ENCODE measurements at regions not wholly inside any gene's neighbourhood (a gene's known extent, or its start where the extent isn't known, plus 50 kb on each side); places are given as distances from the start of the nearest gene placed in this dataset.
"Not testable (repeated sequence)": the region's sequence is repeated elsewhere in the genome, so short reads cannot be mapped to it uniquely, and the experiment has no call there.

DNA sequence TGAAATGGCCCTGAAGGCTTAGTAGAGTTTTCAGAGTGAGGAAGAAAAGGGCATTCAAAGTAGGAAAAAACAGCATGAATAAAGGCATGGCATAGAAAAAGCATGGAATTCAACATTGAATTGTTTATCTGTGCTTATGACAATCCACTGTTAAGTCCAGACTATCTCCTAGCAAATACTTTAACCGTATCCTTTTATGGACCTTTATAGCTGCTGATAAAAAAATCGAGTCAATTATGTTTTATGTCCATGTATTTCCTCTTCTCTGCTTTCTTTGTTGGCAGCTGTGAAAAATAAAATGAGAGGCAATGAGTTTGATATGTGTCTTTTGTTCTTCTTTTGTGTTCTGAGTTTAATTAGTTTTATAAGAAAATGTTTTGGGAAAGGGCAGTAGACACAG, 70.4 kb downstream of the TDRD15 start:
- TF ChIP-seq, protein P1, sequence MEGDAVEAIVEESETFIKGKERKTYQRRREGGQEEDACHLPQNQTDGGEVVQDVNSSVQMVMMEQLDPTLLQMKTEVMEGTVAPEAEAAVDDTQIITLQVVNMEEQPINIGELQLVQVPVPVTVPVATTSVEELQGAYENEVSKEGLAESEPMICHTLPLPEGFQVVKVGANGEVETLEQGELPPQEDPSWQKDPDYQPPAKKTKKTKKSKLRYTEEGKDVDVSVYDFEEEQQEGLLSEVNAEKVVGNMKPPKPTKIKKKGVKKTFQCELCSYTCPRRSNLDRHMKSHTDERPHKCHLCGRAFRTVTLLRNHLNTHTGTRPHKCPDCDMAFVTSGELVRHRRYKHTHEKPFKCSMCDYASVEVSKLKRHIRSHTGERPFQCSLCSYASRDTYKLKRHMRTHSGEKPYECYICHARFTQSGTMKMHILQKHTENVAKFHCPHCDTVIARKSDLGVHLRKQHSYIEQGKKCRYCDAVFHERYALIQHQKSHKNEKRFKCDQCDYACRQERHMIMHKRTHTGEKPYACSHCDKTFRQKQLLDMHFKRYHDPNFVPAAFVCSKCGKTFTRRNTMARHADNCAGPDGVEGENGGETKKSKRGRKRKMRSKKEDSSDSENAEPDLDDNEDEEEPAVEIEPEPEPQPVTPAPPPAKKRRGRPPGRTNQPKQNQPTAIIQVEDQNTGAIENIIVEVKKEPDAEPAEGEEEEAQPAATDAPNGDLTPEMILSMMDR (IDR thresholded peaks at IDR 0.05; ENCODE audit: low read depth, low read length, missing control alignments) = no peak
- DNase-seq (ENCODE audit: extremely low read depth, low read depth) = no peak
- H3K4me3 ChIP-seq (replicated peaks; ENCODE audit: low read depth, low read length) = no peak overlapping the region

DNA sequence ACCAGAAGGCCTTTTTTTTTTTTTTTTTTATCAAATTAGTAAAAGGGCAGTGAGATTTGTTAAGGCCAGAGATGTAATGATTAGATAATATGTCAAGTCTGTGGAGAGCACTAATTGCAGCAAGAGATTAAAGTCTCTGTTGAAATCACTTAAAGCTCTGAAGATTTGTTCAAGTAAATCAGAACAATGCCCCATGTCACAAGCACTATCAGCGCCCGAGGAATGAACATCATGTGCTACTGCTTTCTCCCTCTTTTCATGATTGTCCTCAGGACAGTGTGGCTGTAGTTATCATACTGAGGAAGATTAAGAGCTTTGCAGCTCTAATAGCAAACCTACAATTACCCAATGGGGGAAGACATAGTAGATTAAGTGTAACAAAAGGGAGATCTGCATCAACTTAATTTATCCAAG, 71.1 kb downstream of the TDRD15 start:
- TF ChIP-seq, protein P1 (IDR thresholded peaks at IDR 0.05; ENCODE audit: low read depth, low read length, missing control alignments) = no peak
- no peak for DNase-seq (ENCODE audit: extremely low read depth, low read depth)
- no peak overlapping the region for H3K4me3 ChIP-seq (replicated peaks; ENCODE audit: low read depth, low read length)

DNA sequence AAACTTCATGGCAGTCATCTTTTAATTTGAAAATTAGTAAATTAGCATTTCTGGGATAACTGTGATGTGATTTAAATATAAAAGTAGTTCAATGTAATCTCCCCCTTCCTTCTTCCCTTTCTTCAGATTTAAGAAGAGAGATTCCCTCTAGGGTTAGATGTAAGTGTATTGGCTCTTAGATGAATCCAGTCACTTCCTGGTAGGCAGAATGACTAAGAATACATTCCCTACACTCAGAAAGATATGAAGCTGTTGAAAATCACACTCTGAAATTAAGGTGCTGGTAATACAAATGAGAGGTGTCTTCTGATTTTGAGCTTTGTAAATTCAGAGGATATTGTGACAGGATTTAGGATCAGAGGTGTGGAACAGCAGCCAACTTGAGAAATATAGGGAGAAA, 71.6 kb downstream of the TDRD15 start:
- H3K4me3 ChIP-seq (replicated peaks; ENCODE audit: low read depth, low read length) = no peak overlapping the region
- TF ChIP-seq, protein P1 (IDR thresholded peaks at IDR 0.05; ENCODE audit: low read depth, low read length, missing control alignments) = no peak
- no peak for DNase-seq (ENCODE audit: extremely low read depth, low read depth)

DNA sequence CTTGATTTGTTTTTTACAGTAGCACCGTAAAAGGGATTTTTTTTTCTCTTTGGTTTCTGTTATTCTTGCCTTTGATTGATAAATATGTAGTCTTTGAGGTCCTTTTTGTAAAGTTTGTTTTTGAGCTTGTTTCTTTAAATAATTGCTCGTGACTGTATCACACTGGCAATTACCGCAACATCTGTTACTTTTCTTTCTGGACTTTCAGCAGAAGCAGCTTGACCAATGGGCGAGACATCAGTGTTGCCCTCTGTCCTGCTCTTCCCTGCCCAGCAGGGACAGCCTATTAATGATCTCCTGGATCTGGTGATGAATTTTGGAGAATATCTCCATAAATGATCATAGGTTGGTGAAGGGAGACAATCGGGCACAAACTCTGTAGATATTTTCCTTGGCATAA, 74.9 kb downstream of the TDRD15 start:
- no peak for DNase-seq (ENCODE audit: extremely low read depth, low read depth)
- TF ChIP-seq, protein P1 (IDR thresholded peaks at IDR 0.05; ENCODE audit: low read depth, low read length, missing control alignments) = no peak
- no peak overlapping the region for H3K4me3 ChIP-seq (replicated peaks; ENCODE audit: low read depth, low read length)

DNA sequence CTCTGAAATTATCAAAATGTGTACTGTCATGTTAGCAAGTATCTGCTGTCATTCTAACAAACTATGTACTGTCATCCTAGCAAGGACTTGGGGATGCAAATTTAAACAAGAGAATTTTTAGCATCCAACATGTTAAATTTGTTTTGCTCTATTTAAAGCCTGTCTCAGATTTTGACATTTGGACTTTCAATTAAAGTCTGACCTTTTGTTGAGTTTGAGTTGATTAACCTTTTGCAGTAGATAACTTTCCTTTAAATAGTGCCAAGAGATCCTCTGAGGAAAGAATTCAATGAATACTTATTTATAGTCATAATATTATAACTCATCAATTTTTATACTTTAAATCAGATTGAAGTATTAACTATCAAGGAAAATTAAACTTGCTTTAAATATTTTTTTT, 80.2 kb downstream of the TDRD15 start:
- TF ChIP-seq, protein P1 (IDR thresholded peaks at IDR 0.05; ENCODE audit: low read depth, low read length, missing control alignments) = no peak
- H3K4me3 ChIP-seq (replicated peaks; ENCODE audit: low read depth, low read length) = no peak overlapping the region
- no peak for DNase-seq (ENCODE audit: extremely low read depth, low read depth)

DNA sequence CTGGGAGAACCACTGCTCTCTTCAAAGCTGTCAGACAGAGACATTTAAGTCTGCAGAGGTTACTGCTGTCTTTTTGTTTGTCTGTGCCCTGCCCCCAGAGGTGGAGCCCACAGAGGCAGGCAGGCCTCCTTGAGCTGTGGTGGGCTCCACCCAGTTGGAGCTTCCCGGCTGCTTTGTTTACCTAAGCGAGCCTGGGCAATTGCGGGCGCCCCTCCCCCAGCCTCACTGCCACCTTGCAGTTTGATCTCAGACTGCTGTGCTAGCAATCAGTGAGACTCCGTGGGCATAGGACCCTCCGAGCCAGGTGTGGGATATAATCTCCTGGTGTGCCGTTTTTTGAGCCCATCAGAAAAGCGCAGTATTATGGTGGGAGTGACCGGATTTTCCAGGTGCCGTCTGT, 90.3 kb downstream of the TDRD15 start:
- not testable (repeated sequence) for H3K4me3 ChIP-seq (replicated peaks; ENCODE audit: low read depth, low read length); DNase-seq (ENCODE audit: extremely low read depth, low read depth)

DNA sequence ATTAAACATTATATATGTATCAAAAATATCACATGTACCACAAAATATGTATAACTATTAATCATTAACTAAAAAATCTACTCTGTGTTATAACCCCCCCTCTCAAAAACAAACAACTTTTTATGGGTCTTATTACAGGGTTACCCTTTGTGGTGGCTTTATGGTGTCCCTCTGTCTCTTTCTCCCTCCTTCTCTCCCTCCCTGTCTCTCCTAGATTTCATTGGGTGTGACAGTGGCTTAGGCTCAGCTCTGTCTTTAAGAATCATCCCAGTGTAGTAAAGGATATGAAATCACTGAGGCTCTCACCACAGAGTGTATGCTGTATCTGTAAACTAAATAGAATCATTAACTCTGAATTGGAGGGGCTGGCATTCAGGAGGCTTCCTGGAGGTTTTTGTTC, 93.7 kb downstream of the TDRD15 start:
- no peak for DNase-seq (ENCODE audit: extremely low read depth, low read depth)
- H3K4me3 ChIP-seq (replicated peaks; ENCODE audit: low read depth, low read length) = no peak overlapping the region
- TF ChIP-seq, protein P1 (IDR thresholded peaks at IDR 0.05; ENCODE audit: low read depth, low read length, missing control alignments) = no peak

Data from HFF-Myc (cell line).